Fibroblast of lung (primary cell): ENCODE measurements at regions not wholly inside any gene's neighbourhood (a gene's known extent, or its start where the extent isn't known, plus 50 kb on each side); places are given as distances from the start of the nearest gene placed in this dataset.

Experiments used
- DNase-seq, 2 donors: peaks; one replicate each; pipeline versions ENCODE4 v3.0.0 to v3.0.0-alpha.2; 2010; ENCODE audit warnings: low read depth in 2 of 2
- H2AFZ ChIP-seq: 2 replicates; pipeline ENCODE4 v1.5.1; 2012; ENCODE audit warnings: low read length, control low read depth, inconsistent platforms
- H3K27ac ChIP-seq: 2 replicates; pipeline ENCODE4 v1.5.1; 2011; ENCODE audit warnings: low read length, control low read depth; ENCODE audit not compliant: insufficient read depth
- H3K27me3 ChIP-seq: 2 replicates; pipeline ENCODE4 v1.5.1; 2011; ENCODE audit warnings: mild to moderate bottlenecking, low read length; ENCODE audit not compliant: control insufficient read depth, insufficient read depth
- H3K36me3 ChIP-seq: 2 replicates; pipeline ENCODE4 v1.5.1; 2011; ENCODE audit warnings: low read length; ENCODE audit not compliant: control insufficient read depth, insufficient read depth
- H3K4me1 ChIP-seq: 2 replicates; pipeline ENCODE4 v1.5.1; 2011; ENCODE audit warnings: low read length; ENCODE audit not compliant: control insufficient read depth, insufficient read depth; ENCODE audit errors: extremely low read depth
- H3K4me2 ChIP-seq: 2 replicates; pipeline ENCODE4 v1.5.1; 2011; ENCODE audit warnings: low read length, control low read depth; ENCODE audit not compliant: insufficient read depth; ENCODE audit errors: extremely low read depth
- H3K4me3 ChIP-seq, 4 experiments: fragments of 200-600 bp in 1 of 4; sonication (generic) in 1 of 4; replicated peaks in 1 of 4; 2 replicates each; pipeline ENCODE4 v1.5.1; 2011 to 2016; ENCODE audit warnings: low read length in 4 of 4, low read depth in 3 of 4, mild to moderate bottlenecking in 3 of 4, control low read depth in 2 of 4, inconsistent platforms in 1 of 4, mixed read lengths in 1 of 4; ENCODE audit not compliant: insufficient read depth in 1 of 4; ENCODE audit errors: control extremely low read depth in 1 of 4
- H3K79me2 ChIP-seq: 2 replicates; pipeline ENCODE4 v1.5.1; 2012; ENCODE audit warnings: mild to moderate bottlenecking, low read length, inconsistent platforms; ENCODE audit not compliant: control insufficient read depth, insufficient read depth
- H3K9ac ChIP-seq: 2 replicates; pipeline ENCODE4 v1.5.1; 2011; ENCODE audit warnings: mild to moderate bottlenecking, low read length, control low read depth; ENCODE audit not compliant: insufficient read depth
- H3K9me3 ChIP-seq: 2 replicates; pipeline ENCODE4 v1.5.1; 2012; ENCODE audit warnings: low read depth, low read length; ENCODE audit not compliant: control insufficient read depth, insufficient read depth
- H4K20me1 ChIP-seq: 2 replicates; pipeline ENCODE4 v1.5.1; 2011; ENCODE audit warnings: low read length; ENCODE audit not compliant: control insufficient read depth, insufficient read depth; ENCODE audit errors: extremely low read depth
- CTCF ChIP-seq, 2 donors: IDR thresholded peaks in 1 of 2; conservative IDR thresholded peaks in 1 of 2; 1 replicate in 1 of 2; 2 replicates in 1 of 2; pipeline ENCODE4 v1.5.1; 2011 to 2012; ENCODE audit warnings: low read length in 2 of 2, control low read depth in 1 of 2, inconsistent platforms in 1 of 2, low read depth in 1 of 2, mild to moderate bottlenecking in 1 of 2
- EZH2 ChIP-seq: IDR thresholded peaks from 2 replicates; pipeline ENCODE4 v1.5.1; 2012; ENCODE audit warnings: low read length, control low read depth, mild to moderate bottlenecking; ENCODE audit errors: missing control alignments

- no peak for TF ChIP-seq EZH2
- no peak for TF ChIP-seq CTCF (conservative IDR thresholded peaks at IDR 0.05 in 1 of 2, IDR thresholded peaks at IDR 0.05 in 1 of 2; ENCODE audit: low read depth in 1 of 2, low read length in 2 of 2)
- Histone ChIP-seq H3K27me3 (no peaks in the 10 kb centered on the region), H3K4me1 (no peaks in the 10 kb centered on the region), H3K9me3 (no peaks in the 10 kb centered on the region), H3K36me3 (no peaks in the 10 kb centered on the region), H4K20me1 (no peaks in the 10 kb centered on the region), H3K27ac (no peak overlapping the region), H3K9ac (no peak overlapping the region), H3K4me3 (no peak overlapping the region), H2AFZ (no peak overlapping the region), H3K4me2 (no peak overlapping the region), H3K79me2 (no peaks in the 10 kb centered on the region)
- no peak for DNase-seq
Measured at GRCh38 chr3:171932153-171932611, 89.0 kb downstream of the TMEM212 start.

GRCh38 chr3:171933441-171933840 lies 90.3 kb downstream of the TMEM212 start:
- no peak overlapping the region for H3K27ac ChIP-seq
- no peaks in the 10 kb centered on the region for H3K79me2 ChIP-seq
- H3K4me2 ChIP-seq = no peak overlapping the region
- H3K9ac ChIP-seq = no peak overlapping the region
- no peak for TF ChIP-seq EZH2
- no peaks in the 10 kb centered on the region for H3K4me1 ChIP-seq
- no peak overlapping the region for H3K4me3 ChIP-seq
- no peaks in the 10 kb centered on the region for H3K27me3 ChIP-seq
- no peak overlapping the region for H2AFZ ChIP-seq
- no peaks in the 10 kb centered on the region for H3K9me3 ChIP-seq
- DNase-seq = peak in 1 of 2 donors; percentile 46
- no peaks in the 10 kb centered on the region for H4K20me1 ChIP-seq
- H3K36me3 ChIP-seq = no peaks in the 10 kb centered on the region

GRCh38 chr3:171935261-171936123 lies 92.3 kb downstream of the TMEM212 start:
- TF ChIP-seq CTCF (conservative IDR thresholded peaks at IDR 0.05 in 1 of 2, IDR thresholded peaks at IDR 0.05 in 1 of 2; ENCODE audit: low read depth in 1 of 2, low read length in 2 of 2) (no peak), EZH2 (no peak)

More at GRCh38 chr3:171935261-171936123, 92.3 kb downstream of the TMEM212 start:
- Histone ChIP-seq H4K20me1 (no peaks in the 10 kb centered on the region), H3K4me3 (no peak overlapping the region), H3K27me3 (no peaks in the 10 kb centered on the region), H3K9ac (no peak overlapping the region), H2AFZ (no peak overlapping the region), H3K27ac (no peak overlapping the region), H3K79me2 (no peaks in the 10 kb centered on the region), H3K36me3 (no peaks in the 10 kb centered on the region), H3K9me3 (no peaks in the 10 kb centered on the region), H3K4me2 (no peak overlapping the region), H3K4me1 (no peaks in the 10 kb centered on the region)
- DNase-seq = no peak
